ENCODE measurements at regions not wholly inside any gene's neighbourhood (a gene's known extent, or its start where the extent isn't known, plus 50 kb on each side); places are given as distances from the start of the nearest gene placed in this dataset.
"Not testable (repeated sequence)": the region's sequence is repeated elsewhere in the genome, so short reads cannot be mapped to it uniquely, and the experiment has no call there.

DNA sequence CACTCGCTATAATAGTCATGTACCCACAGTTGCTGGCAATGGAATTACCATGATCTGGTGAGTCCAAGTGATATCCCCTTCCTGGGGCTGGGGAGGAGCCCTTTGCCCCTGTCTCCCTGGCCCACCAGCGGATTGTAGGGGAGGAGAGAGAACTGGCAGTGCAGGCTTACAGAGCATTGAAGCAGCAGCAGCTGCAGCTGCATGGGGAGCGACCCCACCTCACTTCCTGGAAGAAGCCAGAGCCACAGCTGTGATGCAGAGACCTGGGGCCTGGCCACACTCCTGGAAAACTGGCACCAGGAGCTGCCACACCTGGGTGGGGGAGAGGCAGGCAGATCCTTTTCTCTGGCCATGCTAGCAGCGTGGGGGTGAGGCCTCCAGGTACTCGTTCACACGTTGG is 300.1 kb upstream of the PROK2 start:
- no peak for DNase-seq (ENCODE audit: low spot score)

DNA sequence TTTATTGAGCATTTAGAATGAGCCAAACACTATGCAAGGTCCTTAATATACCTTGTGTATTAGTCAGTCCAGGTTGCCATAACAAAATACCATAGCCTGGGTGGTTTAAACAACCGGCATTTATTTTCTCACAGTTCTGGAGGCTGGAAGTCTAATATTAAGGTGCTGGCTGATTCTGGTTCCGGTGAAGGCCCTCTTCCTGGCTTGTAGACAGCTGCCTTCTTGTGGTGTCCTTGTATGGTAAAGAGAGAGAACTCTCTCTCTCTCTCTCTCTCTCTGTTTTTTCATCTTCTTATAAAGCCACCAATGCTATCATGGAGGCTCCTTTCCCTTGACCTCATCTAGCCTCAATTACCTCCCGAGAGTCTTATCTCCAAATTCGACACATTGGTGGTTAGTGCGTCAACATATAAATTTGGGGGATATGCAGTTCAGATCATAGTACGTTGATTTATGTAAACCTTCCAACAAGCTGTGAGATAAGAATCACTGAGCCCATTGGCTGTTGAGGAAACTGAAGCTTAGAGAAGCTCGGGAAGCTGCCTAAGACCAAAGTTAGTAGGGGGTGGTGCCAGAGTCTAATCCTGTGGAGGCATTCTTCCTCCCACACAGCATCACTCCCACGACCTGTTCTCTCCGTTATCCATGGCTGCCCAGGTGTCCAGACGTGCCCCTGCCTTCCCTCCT is 298.0 kb upstream of the PROK2 start:
- DNase-seq (ENCODE audit: low spot score): peak; percentile 8

DNA sequence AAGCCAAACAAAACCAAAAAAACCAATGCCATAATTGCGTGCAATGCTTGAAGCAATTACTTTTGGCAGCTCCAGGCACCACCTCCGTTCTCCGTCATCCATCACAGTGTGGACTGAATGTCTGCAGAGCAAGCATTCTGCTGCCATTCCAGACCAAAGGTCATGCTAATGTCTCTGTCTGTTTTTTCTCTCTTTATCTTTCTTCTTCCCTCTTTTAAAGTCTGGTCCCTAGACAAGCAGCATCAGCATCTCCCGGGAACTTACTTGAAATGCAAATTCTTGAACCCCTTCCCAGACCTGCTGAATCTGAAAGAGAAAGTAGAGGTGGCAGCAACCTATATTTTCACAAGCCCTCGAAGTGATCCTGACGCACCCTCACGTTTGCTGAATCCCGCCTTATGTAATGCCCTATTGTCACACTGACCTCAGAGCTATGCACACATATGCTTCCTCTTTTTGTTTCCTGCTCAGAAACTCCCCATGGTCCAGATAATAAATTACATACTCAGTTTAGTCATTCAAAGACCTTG is 297.3 kb upstream of the PROK2 start:
- peak; percentile 9 for DNase-seq (ENCODE audit: low spot score)

DNA sequence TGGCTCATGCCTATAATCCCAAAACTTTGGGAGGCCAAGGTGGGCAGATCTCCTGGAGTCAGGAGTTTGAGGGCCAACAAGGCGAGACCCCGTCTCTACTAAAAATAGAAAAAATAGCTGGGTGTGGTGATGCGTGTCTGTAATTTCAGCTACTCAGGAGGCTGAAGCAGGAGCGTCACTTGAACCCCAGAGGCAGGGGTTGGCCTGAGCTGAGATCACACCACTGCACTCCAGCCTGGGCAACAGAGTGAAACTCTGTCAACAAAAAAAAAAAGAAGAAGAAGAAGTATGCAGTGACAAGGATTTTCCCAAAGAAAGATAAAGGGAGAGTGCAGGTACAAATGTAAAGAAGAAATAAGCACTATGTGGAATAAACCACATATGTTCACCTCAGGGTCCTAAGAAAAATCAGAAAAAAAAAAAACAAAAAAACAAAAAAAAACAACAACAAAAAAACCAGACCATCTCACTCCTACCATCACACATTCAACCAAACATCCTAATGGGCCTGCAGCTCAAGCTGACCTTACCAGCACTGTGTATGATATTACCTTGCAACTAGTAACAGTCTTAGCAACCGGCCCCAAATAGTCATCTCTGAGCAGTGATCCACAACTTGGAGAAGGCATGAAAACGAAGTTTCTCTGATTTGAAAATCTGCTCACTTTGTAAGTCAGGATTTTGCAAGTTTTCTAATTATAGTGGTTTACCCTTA is 296.7 kb upstream of the PROK2 start:
- peak; percentile 26 for DNase-seq (ENCODE audit: low spot score)

DNA sequence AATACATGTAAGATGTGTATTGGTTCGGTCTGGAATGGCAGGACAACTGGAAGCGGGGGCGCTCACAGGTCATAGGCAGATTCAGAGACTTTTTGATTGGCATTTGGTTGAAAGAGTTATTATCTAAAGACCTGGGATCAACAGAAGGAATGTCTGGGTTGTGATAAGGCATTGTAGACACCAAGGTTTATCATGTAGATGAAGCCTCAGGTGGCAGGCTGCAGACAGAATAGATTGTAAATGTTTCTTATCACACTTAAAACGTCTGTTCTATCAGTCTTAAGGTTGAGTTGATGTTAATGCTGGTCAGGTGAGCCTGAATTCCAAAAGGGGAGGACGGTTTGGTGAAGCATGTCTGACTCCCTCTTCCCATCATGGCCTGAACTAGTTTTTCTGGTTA is 295.9 kb upstream of the PROK2 start:
- DNase-seq (ENCODE audit: low spot score): no peak

DNA sequence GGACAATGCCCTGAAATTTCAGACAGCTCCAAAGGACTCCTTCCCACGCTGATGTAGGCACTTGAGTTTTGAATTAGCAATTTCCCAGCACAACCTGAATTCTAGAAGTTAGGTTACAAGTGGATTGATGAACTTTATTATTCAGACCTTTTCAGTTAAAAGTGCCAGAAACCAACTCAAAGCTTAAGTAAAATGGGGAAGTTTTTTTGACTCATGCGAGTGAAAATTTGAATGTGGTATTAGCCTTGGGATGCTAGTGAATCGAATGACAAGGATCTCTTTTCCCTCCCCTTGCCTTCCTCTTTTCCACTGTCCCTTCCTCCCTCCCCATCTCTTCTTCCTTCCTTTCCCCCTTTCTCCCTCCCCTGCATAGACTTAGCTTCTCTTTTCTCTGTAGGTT is 295.1 kb upstream of the PROK2 start:
- DNase-seq (ENCODE audit: low spot score): no peak

DNA sequence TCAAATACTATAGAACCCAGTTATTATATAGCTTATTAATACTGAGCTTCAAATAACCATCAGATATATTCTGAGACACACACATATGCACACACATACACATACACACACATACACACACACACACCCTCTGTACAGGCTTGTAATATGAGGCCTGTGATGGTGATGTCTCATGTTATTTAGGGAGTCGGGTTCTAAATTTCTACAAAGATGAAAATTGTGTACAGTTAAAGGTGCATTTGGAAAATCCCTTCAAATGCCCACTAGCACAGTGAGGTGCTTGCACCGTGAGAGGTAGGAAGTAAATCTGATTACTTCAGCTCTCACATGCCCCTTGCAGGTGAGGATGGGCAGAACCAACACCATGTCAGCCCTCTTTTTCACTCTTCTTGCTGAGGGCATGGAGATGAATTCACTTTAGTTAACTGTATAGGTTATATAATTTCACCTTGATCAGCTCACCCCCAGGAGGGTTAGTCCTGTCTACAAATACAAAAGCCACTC is 294.5 kb upstream of the PROK2 start:
- no peak for DNase-seq (ENCODE audit: low spot score)

DNA sequence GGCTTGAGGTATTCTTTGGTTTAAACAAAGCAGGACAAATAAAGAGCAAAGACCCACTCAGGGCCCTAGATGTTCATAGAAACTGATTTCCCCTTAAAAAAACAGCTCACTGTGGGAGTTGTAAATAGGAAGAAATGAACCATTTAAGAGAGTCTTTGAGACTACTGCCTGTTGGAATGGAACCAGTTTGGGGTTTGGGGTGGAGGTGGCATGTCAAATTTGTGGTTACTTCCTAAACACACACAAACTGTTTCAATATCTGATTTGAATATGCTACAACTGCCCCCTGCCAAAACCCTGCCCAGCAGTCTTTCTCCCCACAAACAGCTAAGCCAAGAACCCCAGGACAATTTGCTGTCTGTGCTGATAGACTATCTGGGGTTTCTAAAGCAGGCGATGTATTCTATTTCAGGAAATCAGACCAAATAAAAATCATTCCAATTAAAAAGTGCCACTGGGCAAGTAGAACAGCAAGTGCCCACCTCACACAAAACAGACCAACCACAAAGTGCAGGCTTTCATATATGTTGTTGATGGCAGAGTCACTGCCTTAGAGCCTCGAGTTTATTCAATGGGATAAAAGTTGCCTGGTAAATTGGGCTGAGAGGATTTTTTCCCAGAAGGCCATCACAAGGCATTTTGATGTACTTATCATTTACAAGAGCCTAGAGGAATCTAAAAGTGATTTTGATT is 293.9 kb upstream of the PROK2 start:
- peak; percentile 8 for DNase-seq (ENCODE audit: low spot score)

DNA sequence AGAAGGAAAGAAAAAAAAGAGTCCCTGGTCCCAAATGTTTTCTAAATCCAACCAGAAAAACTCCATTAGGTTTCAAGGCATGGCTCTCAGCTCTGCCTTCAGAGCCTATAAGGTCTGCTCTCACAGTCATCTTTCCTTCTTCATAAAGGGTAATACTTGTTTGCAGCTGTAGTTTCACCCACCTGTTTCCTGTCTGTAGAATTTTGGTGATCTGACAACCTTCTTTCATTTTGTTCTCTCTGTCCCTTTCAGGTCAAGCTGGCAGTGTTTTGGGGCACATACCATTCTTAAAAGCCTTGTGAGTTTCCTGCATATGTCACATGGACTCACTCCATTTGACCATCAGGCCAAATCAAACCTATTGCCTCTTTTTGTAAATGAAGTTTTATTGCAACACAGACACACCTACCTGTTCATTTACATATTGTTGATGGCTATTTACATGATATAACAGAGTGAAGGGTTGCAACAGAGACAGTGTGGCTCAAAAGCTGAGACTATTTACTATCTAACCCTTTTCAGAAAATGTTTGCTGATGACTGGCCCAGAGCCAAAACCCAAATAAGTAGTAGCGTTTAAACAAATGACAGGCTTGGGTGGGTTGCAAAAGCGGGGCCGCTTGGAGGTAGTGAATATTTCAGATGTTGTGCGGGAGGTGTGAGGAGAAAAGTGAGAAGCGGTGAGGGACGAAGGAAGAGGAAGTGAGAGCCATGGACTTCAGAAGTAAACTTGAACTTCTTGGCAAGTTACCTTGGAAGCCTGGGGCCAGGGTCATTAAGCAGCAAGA is 292.7 kb upstream of the PROK2 start:
- DNase-seq (ENCODE audit: low spot score): no peak

DNA sequence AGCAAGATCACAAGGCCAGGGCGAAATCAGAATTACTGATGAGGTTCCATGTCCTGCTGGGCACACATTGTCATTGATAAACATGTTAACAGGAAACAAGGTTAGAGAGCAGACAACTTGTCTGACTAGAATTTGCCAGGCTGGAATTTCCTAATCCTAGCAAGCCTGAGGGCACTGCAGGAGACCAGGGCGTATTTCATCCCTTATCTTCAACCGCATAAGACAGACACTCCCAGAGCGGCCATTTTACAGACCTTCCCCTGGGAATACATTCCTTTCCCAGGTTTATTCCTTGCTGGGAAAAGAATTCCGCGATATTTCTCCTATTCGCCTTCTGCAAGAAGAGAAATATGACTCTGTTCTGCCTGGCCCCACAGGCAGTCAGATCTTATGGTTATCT is 290.9 kb upstream of the PROK2 start:
- DNase-seq (ENCODE audit: low spot score): not testable (repeated sequence)

DNA sequence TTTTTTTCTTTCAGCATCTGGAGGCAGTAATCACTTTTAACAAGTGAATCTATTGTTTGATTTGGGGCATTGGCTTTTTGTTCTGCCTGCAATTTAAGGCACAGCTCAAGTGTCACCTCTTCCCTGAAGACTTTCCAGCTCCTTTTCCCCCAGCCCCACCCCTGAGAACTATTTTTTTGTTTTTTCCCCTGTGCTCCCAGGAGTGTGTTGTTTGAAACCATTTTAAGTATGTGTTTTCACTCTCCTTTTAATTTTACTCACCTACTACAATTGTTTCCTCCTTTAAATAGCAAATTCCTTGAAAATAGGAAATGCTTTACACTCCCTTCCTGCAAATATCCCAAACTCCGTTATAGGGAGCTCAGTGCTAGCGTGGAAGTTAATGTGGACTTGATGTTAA is 286.7 kb upstream of the PROK2 start:
- no peak for DNase-seq (ENCODE audit: low spot score)

DNA sequence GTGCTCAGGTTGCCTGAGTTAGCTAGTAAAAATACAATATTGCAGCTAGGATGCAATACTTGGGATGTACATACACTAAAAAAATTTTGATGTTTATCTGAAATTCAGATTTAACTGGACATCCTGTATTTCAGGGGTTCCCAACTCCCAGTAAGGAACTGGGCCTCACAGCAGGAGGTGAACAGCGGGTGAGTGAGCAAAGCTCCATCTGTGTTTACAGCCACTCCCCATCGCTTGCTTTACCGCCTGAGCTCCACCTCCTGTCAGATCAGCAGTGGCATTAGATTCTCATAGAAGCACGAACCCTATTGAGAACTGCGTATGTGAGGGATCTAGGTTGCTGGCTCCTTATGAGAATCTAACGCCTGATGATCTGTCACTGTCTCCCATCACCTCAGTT is 285.1 kb upstream of the PROK2 start:
- no peak for DNase-seq (ENCODE audit: low spot score)

DNA sequence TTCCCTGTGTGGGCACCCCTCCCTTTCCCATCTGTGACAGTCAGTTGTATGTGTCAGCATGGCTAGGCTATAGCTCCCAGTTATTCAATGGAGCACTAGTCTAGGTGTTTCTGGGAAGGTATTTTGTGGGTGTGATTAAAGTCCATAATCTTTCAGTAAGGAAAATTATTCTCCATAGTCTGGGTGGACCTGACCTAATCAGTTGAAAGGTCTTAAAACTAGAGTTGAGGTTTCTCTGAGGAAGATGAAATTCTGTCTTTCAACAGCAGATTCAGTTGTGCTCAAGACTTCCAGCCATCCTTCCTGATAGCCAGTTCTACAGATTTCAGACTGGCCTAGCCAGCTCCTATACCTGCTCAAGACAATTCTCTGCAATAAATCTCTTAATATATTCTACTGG is 284.6 kb upstream of the PROK2 start:
- no peak for DNase-seq (ENCODE audit: low spot score)

DNA sequence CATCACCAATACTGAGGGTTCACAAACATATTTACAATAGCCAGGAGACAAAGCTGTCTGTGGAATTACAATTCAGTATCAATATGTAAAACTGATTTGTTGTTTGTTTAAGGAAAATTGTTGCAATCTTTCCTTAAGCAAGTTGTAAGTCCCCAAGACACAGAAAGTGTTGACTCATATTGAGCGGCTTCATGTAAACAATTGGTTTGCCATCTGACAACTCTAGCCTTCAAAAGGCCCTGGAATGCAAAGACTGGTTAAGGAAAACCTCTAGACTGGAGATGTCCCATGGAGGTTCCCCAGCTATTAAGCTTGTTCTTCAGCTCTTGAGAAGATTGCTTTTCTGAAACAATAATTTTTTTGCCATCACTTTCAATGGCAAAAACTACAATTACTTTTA is 283.7 kb upstream of the PROK2 start:
- DNase-seq (ENCODE audit: low spot score): peak; percentile 54

DNA sequence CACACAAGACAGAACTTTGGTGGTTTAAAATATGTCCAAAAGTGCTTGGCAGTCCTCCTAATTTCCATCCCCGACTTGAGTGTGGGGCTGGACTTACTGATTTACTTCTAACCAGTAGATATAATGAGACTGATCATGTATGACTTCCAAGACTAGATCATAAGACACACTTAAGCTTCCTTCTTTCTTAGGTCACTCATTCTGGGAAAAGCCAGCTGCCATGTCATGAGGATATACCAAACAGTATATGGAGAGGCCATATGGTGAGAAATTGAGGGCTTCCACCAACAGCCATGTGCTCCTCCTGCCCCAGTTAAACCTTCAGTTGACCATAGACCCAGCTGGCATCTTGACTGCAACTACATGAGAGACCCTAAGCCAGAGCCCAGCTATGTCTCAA is 282.8 kb upstream of the PROK2 start:
- no peak for DNase-seq (ENCODE audit: low spot score)

DNA sequence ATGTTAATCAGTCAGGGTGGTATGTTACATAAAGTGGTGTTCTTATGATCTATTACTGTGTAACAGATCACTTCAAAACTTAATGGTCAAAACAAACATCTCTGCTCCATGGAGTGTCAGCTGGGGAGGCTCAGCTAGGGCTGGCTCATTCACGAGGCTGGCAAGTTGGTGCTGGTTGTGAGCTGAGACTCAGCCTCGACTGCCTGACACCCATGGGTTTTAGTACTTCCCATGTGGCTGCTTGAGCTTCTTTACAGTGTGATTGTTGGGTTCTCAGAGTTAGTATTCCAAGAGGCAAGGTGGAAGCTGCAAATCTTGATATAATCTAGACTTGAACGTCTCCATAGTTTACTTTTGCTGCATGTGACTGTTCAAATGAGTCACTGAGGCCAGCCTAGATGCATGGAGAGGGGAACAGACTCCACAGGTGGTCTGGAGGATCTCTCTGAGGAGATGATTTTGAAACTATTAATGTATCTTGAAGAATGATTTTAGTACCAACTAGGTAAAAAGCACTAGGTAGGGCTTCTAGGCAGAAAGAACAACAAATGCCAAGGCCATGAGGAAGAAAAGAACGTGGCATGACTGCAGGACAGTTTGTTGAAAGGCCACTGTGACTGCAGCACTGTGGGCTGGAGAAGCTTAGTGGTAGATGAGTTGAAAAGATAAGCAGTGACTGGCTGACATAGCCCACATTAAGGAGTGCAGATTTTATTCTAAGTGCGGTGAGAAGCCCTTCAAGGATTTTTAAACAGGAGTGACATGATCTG is 281.1 kb upstream of the PROK2 start:
- peak; percentile 32 for DNase-seq (ENCODE audit: low spot score)

DNA sequence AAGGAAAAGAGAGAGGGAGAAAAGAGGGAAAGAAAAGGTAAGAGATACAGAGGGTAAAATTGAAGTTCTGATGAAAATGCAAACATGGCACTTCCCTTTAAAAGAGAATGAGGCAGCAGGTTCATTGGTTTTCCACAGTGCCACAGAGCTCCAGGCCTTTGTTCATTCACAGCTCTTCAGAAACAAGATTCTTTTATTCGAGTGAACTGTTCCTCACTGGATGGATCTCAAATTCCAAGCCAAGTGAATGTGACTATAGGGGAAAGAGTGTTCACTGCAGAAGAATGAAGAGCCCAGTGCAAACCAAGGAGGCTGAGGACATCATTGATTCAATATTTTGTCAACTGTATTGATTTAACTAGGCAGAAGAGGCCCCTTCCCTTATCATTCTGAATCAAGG is 280.3 kb upstream of the PROK2 start:
- no peak for DNase-seq (ENCODE audit: low spot score)

DNA sequence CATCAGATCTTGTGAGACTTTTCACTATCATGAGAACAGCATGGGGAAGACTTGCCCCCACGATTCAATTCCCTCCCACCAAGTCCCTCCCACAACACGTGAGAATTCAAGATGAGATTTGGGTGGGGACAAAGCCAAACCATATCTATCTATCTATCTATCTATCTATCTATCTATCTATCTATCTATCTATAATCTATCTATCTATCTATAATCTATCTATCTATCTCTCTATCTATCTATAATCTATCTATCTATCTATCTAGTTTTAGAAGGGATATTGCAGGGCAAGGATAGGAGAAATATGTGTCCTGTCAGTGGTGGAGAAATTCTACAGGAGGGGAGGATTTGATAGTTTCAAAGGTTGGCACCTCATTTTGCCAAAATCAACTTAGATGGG is 279.8 kb upstream of the PROK2 start:
- DNase-seq (ENCODE audit: low spot score): not testable (repeated sequence)

DNA sequence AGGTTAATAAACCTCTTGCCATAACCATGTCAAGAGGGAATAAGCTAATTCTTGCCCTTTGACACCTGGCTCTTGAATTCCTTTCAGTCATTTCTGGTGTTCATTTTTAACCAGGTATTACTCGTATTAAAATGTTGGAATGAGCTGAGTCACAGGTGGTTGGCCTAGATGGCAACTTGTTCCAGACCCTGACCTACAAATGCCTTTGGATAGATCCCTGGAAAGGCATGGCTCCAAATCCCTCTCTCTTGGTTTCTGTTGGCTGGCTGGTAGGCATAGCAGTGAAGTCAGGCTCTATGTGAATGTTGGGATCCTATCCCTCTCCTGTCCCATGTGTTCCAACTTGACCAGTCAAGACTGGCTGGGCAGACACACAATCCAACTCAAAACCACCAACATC is 277.1 kb upstream of the PROK2 start:
- no peak for DNase-seq (ENCODE audit: low spot score)

DNA sequence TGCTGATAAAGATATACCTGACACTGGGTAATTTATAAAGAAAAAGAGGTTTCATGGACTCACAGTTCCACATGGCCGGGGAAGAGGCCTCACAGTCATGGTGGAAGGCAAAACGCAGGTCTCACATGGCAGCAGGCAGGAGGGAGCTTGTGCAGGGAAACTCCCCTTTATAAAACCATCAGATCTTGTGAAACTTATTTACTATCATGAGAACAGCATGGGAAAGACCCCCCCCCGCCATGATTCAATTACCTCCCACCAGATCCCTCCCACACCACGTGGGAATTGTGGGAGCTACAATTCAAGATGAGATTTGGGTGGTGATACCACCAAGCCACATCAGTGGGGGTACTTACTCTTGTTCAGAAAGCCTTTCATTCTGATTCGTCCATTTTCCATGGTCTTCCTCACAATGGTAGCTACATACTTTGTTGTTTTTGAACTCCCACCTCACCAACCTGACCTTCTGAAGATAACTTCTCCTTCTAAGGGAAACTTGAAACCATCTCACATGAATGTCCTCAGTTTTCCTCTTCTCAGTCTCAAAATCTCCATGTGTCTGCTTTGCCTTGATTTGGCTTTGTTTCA is 275.6 kb upstream of the PROK2 start:
- DNase-seq (ENCODE audit: low spot score): no peak

Measured in H4 (cell line).